A673 (cell line): ENCODE measurements at regions not wholly inside any gene's neighbourhood (a gene's known extent, or its start where the extent isn't known, plus 50 kb on each side); places are given as distances from the start of the nearest gene placed in this dataset.

Experiments used
- CTCF ChIP-seq: fragments of 300-800, 200-600 bp; sonication (generic); conservative IDR thresholded peaks from 2 replicates; pipeline ENCODE4 v1.5.1; 2017; ENCODE audit warnings: low read depth, mild to moderate bottlenecking, antibody characterized with exemption, low read length, moderate library complexity, mixed read lengths
- EZH2 ChIP-seq: fragments of 200-600 bp; sonication (generic); IDR thresholded peaks from 2 replicates; pipeline ENCODE4 v1.6.1; 2017; ENCODE audit warnings: borderline replicate concordance, low read depth, mild to moderate bottlenecking, mixed read lengths, antibody characterized with exemption, low read length; ENCODE audit not compliant: poor library complexity, severe bottlenecking

- no peak for TF ChIP-seq CTCF
- no peak for TF ChIP-seq EZH2
Measured at GRCh38 chr10:62694537-62695126, 109.9 kb upstream of the ADO start.
